OCI-LY1 (cell line): ENCODE measurements at regions not wholly inside any gene's neighbourhood (a gene's known extent, or its start where the extent isn't known, plus 50 kb on each side); places are given as distances from the start of the nearest gene placed in this dataset.

Source experiments
- H2AFZ ChIP-seq: fragments of 200-600 bp; sonication (generic), shearing (Covaris generic); 2 replicates; pipeline ENCODE4 v1.6.0; 2014; ENCODE audit warnings: antibody characterized with exemption, mild to moderate bottlenecking, low read length
- H3F3A ChIP-seq: fragments of 200-600 bp; sonication (generic), shearing (Covaris generic); 2 replicates; pipeline ENCODE4 v1.6.0; 2014; ENCODE audit warnings: mild to moderate bottlenecking, antibody characterized with exemption, low read length, moderate library complexity; ENCODE audit not compliant: insufficient read depth
- H3K27ac ChIP-seq: fragments of 200-600 bp; sonication (generic); 2 replicates; pipeline ENCODE4 v1.5.1; 2014; ENCODE audit warnings: low read length, mixed run types, mild to moderate bottlenecking, low read depth; ENCODE audit not compliant: poor library complexity, severe bottlenecking
- H3K27me3 ChIP-seq: fragments of 200-600 bp; sonication (generic); 2 replicates; pipeline ENCODE4 v1.6.0; 2014; ENCODE audit warnings: antibody characterized with exemption, mild to moderate bottlenecking, low read length, moderate library complexity; ENCODE audit not compliant: insufficient read depth
- H3K36me3 ChIP-seq: fragments of 200-600 bp; sonication (generic); 2 replicates; pipeline ENCODE4 v1.6.1; 2014; ENCODE audit warnings: mild to moderate bottlenecking, antibody characterized with exemption, low read length, moderate library complexity, mixed read lengths; ENCODE audit not compliant: insufficient read depth
- H3K4me1 ChIP-seq: fragments of 200-600 bp; sonication (generic); 2 replicates; pipeline ENCODE4 v1.5.1; 2014; ENCODE audit warnings: mild to moderate bottlenecking, low read length, moderate library complexity; ENCODE audit not compliant: insufficient read depth, severe bottlenecking
- H3K4me2 ChIP-seq: fragments of 200-600 bp; sonication (generic), shearing (Covaris generic); 2 replicates; pipeline ENCODE4 v1.6.1; 2014; ENCODE audit warnings: low read length
- H3K4me3 ChIP-seq: fragments of 200-600 bp; sonication (generic); 2 replicates; pipeline ENCODE4 v1.5.1; 2014; ENCODE audit warnings: low read length, low read depth, mild to moderate bottlenecking, mixed read lengths; ENCODE audit not compliant: poor library complexity, severe bottlenecking
- H3K79me2 ChIP-seq: fragments of 200-600 bp; shearing (Covaris generic); 2 replicates; pipeline ENCODE4 v1.6.1; 2016; ENCODE audit warnings: mixed run types, low read length, mixed read lengths; ENCODE audit not compliant: insufficient read depth
- H3K9ac ChIP-seq: fragments of 200-600 bp; sonication (generic), shearing (Covaris generic); 2 replicates; pipeline ENCODE4 v1.6.1; 2014; ENCODE audit warnings: mild to moderate bottlenecking, low read length, mixed read lengths
- H3K9me2 ChIP-seq: fragments of 200-600 bp; sonication (generic), shearing (Covaris generic); 2 replicates; pipeline ENCODE4 v1.6.1; 2014; ENCODE audit warnings: low read depth, mild to moderate bottlenecking, low read length, mixed read lengths
- H3K9me3 ChIP-seq: fragments of 200-600 bp; shearing (Covaris generic); 2 replicates; pipeline ENCODE4 v1.6.1; 2014; ENCODE audit warnings: low read length, mixed read lengths
- H4K20me1 ChIP-seq: fragments of 200-600 bp; sonication (generic), shearing (Covaris generic); 2 replicates; pipeline ENCODE4 v1.6.0; 2016; ENCODE audit warnings: mild to moderate bottlenecking, low read length; ENCODE audit not compliant: insufficient read depth
- CTCF ChIP-seq: fragments of 200-600 bp; sonication (generic), shearing (Covaris generic); IDR thresholded peaks from 2 replicates; pipeline ENCODE4 v1.5.1; 2017; ENCODE audit warnings: mild to moderate bottlenecking, antibody characterized with exemption, low read length, moderate library complexity, mixed read lengths
- EZH2 ChIP-seq: fragments of 200-600 bp; sonication (generic), shearing (Covaris generic); IDR thresholded peaks from 2 replicates; pipeline ENCODE4 v1.8.0; 2017; ENCODE audit warnings: borderline replicate concordance, mixed run types, mild to moderate bottlenecking, antibody characterized with exemption, low read length, moderate library complexity, mixed read lengths

DNA sequence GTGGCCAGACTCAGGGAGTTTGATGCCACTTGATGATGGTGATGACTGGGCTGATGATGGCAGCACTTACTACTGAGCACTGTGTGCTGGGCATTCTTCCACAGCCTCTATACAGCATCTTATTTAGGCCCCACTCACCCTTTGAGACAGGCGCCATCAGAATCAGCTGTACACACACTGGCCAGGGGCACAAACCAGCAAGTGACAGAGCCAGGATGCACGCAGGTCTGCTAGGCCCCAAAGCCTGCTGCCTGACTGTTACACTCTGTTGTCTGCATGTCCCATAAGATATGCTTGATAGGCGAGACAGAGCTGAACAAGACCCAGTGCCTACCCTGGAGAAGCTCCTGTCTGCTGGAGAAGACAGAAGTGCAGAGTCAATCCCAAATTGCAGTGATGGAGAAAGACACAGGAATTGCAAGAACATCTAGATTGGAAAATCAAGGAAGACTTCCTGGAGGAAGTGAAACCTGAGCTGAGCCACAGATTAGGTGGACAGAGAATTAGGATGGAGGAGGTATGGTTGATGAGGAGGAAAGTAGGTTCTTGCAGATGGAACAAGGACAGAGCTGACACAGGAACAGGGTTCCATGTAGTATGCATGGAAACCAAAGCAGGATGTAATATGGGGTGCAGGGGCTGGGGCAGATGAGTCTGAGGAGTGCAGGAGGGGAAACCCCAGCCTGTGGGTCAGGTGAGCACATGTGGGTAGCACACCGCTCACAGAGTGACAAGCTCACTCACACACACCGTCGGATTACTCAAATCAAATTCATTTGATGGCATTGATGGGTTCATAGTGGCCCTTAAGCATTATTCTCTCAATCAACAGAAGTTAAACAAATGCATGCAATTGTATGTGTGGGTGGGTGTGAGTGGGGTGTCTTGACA lies 117.3 kb downstream of the BEGAIN start:
- H3K4me1 ChIP-seq, result no peaks in the 10 kb centered on the region
- no peaks in the 10 kb centered on the region for H3K79me2 ChIP-seq
- H3F3A ChIP-seq, result no peaks in the 10 kb centered on the region
- H3K36me3 ChIP-seq, result no peaks in the 10 kb centered on the region
- no peaks in the 10 kb centered on the region for H3K9me2 ChIP-seq
- no peaks in the 10 kb centered on the region for H3K9me3 ChIP-seq
- TF ChIP-seq EZH2 (no peak), CTCF (no peak)
- H4K20me1 ChIP-seq, result no peaks in the 10 kb centered on the region
- no peak overlapping the region for H3K4me3 ChIP-seq
- H3K9ac ChIP-seq, result no peak overlapping the region
- H3K4me2 ChIP-seq, result no peak overlapping the region
- H2AFZ ChIP-seq, result no peak overlapping the region
- no peaks in the 10 kb centered on the region for H3K27me3 ChIP-seq
- H3K27ac ChIP-seq, result no peak overlapping the region

- no peaks in the 10 kb centered on the region for H4K20me1 ChIP-seq
- H3K9ac ChIP-seq, result no peak overlapping the region
- H3K27me3 ChIP-seq, result no peaks in the 10 kb centered on the region
- no peaks in the 10 kb centered on the region for H3K36me3 ChIP-seq
- no peak overlapping the region for H3K27ac ChIP-seq
- no peaks in the 10 kb centered on the region for H3K9me2 ChIP-seq
- H3K4me3 ChIP-seq, result no peak overlapping the region
- no peaks in the 10 kb centered on the region for H3K4me1 ChIP-seq
- no peak overlapping the region for H3K4me2 ChIP-seq
- no peaks in the 10 kb centered on the region for H3K79me2 ChIP-seq
- TF ChIP-seq EZH2 (no peak), CTCF (no peak)
- H3F3A ChIP-seq, result no peaks in the 10 kb centered on the region
- no peak overlapping the region for H2AFZ ChIP-seq
- no peaks in the 10 kb centered on the region for H3K9me3 ChIP-seq
Observed at GRCh38 chr14:100470523-100470897, 116.7 kb downstream of the BEGAIN start.

DNA sequence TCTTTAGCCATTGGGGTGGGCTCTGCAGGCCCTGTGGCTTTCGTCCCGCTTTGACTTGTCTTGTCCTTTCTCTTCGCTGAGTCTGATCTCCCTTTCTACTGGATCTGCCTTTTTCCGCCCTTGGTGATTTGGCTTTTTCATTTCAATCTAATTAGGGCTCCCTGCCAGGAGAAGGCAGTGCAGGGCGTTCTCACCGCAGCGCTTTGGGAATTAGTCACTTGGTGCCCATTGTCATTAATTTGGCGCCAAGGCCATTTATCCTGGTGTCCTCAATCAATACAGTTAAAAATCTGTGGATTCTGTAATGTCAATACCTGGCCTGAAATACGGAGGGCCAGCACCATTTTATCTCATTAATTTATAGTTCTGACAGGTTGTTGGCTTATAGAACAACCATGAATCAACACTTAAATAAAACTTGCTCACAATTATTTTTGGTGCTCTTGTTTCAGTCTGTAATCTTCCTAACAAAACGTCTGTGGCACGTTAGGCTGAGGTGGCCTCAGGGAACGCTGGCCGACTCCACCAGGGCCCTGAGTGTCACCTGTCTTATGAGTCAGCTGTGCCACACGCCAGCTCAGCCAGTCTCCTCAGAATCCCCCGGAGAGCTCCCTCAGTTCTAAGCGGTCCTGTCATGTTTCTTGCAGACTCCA lies 115.7 kb downstream of the BEGAIN start:
- TF ChIP-seq EZH2 (no peak), CTCF (no peak)
- Histone ChIP-seq H3K4me1 (no peaks in the 10 kb centered on the region), H3F3A (no peaks in the 10 kb centered on the region), H3K36me3 (no peaks in the 10 kb centered on the region), H3K9ac (no peak overlapping the region), H3K27ac (no peak overlapping the region), H3K79me2 (no peaks in the 10 kb centered on the region), H3K9me3 (no peaks in the 10 kb centered on the region), H3K27me3 (no peaks in the 10 kb centered on the region), H4K20me1 (no peaks in the 10 kb centered on the region), H3K9me2 (no peaks in the 10 kb centered on the region), H3K4me3 (no peak overlapping the region), H3K4me2 (no peak overlapping the region), H2AFZ (no peak overlapping the region)
